ENCODE measurements at regions not wholly inside any gene's neighbourhood (a gene's known extent, or its start where the extent isn't known, plus 50 kb on each side); places are given as distances from the start of the nearest gene placed in this dataset.

- Histone ChIP-seq H3K27ac (ENCODE audit: low read depth, low read length) (no peak overlapping the region), H3K9me3 (ENCODE audit: control insufficient read depth, low read length) (no peaks in the 10 kb centered on the region), H3K4me3 (ENCODE audit: low read length) (no peak overlapping the region), H3K4me1 (ENCODE audit: control insufficient read depth, insufficient read depth, low read length) (no peaks in the 10 kb centered on the region), H3K27me3 (ENCODE audit: control insufficient read depth, insufficient read depth, low read length, poor library complexity, severe bottlenecking) (no peaks in the 10 kb centered on the region), H3K36me3 (ENCODE audit: control insufficient read depth, insufficient read depth, low read length) (no peaks in the 10 kb centered on the region), H3K9ac (ENCODE audit: extremely low read depth, low read length, poor library complexity, severe bottlenecking) (no peak overlapping the region)
- H3K9me3 Mint-ChIP-seq, result peaks cover 22% of the 10 kb centered on the region
- 75 to 94% methylated on average over 1 to 2 of the region's 2 CpGs for WGBS, 2 experiments (ENCODE audit: insufficient coverage in 1 of 2, insufficient read length in 1 of 2)
- H3K27me3 Mint-ChIP-seq (ENCODE audit: insufficient read depth), result no peaks in the 10 kb centered on the region
- TF ChIP-seq, protein P1, sequence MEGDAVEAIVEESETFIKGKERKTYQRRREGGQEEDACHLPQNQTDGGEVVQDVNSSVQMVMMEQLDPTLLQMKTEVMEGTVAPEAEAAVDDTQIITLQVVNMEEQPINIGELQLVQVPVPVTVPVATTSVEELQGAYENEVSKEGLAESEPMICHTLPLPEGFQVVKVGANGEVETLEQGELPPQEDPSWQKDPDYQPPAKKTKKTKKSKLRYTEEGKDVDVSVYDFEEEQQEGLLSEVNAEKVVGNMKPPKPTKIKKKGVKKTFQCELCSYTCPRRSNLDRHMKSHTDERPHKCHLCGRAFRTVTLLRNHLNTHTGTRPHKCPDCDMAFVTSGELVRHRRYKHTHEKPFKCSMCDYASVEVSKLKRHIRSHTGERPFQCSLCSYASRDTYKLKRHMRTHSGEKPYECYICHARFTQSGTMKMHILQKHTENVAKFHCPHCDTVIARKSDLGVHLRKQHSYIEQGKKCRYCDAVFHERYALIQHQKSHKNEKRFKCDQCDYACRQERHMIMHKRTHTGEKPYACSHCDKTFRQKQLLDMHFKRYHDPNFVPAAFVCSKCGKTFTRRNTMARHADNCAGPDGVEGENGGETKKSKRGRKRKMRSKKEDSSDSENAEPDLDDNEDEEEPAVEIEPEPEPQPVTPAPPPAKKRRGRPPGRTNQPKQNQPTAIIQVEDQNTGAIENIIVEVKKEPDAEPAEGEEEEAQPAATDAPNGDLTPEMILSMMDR (conservative IDR thresholded peaks at IDR 0.05), result no peak
- no peaks in the 10 kb centered on the region for H3K4me1 Mint-ChIP-seq
- DNase-seq, result no peak
- H3K4me3 Mint-ChIP-seq, result no peak overlapping the region
- H3K36me3 Mint-ChIP-seq (ENCODE audit: low read depth), result peaks cover 8% of the 10 kb centered on the region
- no peak overlapping the region for H3K27ac Mint-ChIP-seq
Observed at GRCh38 chr2:52933878-52934277, 833.7 kb upstream of the CHAC2 start.

DNA sequence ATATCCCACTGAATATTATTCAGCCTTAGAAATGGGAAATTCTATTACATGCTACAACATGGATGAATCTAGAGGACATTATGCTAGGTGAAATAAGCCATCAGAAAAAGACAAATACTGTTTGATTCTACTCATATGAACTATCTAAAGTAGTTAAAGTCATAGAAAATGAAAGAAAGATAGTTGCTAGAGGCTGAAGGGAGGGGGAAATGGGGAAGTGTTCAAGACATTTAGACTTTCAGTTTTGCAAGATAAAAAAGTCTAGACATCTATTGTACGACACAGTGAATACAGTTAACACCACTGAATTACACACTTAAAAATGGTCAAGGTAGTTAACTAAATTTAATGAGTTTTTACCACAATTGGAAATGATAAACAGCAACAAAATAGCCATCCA, 835.9 kb upstream of the CHAC2 start:
- 80 to 100% methylated on average over 1 of the region's 1 CpG for WGBS, 2 experiments (ENCODE audit: insufficient coverage in 1 of 2, insufficient read length in 1 of 2)
- Histone ChIP-seq H3K4me1 (ENCODE audit: control insufficient read depth, insufficient read depth, low read length) (no peaks in the 10 kb centered on the region), H3K4me3 (ENCODE audit: low read length) (no peak overlapping the region), H3K36me3 (ENCODE audit: control insufficient read depth, insufficient read depth, low read length) (no peaks in the 10 kb centered on the region), H3K27me3 (ENCODE audit: control insufficient read depth, insufficient read depth, low read length, poor library complexity, severe bottlenecking) (no peaks in the 10 kb centered on the region), H3K9me3 (ENCODE audit: control insufficient read depth, low read length) (no peaks in the 10 kb centered on the region), H3K9ac (ENCODE audit: extremely low read depth, low read length, poor library complexity, severe bottlenecking) (no peak overlapping the region), H3K27ac (ENCODE audit: low read depth, low read length) (no peak overlapping the region)
- peaks cover 8% of the 10 kb centered on the region for H3K36me3 Mint-ChIP-seq (ENCODE audit: low read depth)
- peaks cover 28% of the 10 kb centered on the region for H3K9me3 Mint-ChIP-seq
- no peaks in the 10 kb centered on the region for H3K4me1 Mint-ChIP-seq
- no peak for DNase-seq
- no peak overlapping the region for H3K4me3 Mint-ChIP-seq
- TF ChIP-seq, protein P1 (conservative IDR thresholded peaks at IDR 0.05), result no peak
- no peak overlapping the region for H3K27ac Mint-ChIP-seq
- no peaks in the 10 kb centered on the region for H3K27me3 Mint-ChIP-seq (ENCODE audit: insufficient read depth)

- H3K27me3 ChIP-seq (ENCODE audit: control insufficient read depth, insufficient read depth, low read length, poor library complexity, severe bottlenecking), result no peaks in the 10 kb centered on the region
- Mint-ChIP-seq H3K4me3 (no peak overlapping the region), H3K36me3 (ENCODE audit: low read depth) (peaks cover 8% of the 10 kb centered on the region), H3K4me1 (no peaks in the 10 kb centered on the region), H3K27me3 (ENCODE audit: insufficient read depth) (no peaks in the 10 kb centered on the region), H3K27ac (no peak overlapping the region), H3K9me3 (peaks cover 28% of the 10 kb centered on the region)
- no peak for DNase-seq
- H3K36me3 ChIP-seq (ENCODE audit: control insufficient read depth, insufficient read depth, low read length), result no peaks in the 10 kb centered on the region
- WGBS, 2 experiments (ENCODE audit: insufficient coverage in 1 of 2, insufficient read length in 1 of 2), result 90 to 97% methylated on average over 3 to 4 of the region's 4 CpGs
- no peaks in the 10 kb centered on the region for H3K9me3 ChIP-seq (ENCODE audit: control insufficient read depth, low read length)
- H3K9ac ChIP-seq (ENCODE audit: extremely low read depth, low read length, poor library complexity, severe bottlenecking), result no peak overlapping the region
- H3K4me3 ChIP-seq (ENCODE audit: low read length), result no peak overlapping the region
- H3K4me1 ChIP-seq (ENCODE audit: control insufficient read depth, insufficient read depth, low read length), result no peaks in the 10 kb centered on the region
- no peak overlapping the region for H3K27ac ChIP-seq (ENCODE audit: low read depth, low read length)
- TF ChIP-seq, protein P1 (conservative IDR thresholded peaks at IDR 0.05), result no peak
Observed at GRCh38 chr2:52929412-52929811, 838.2 kb upstream of the CHAC2 start.
